GM21447 (cell line): ENCODE measurements at regions not wholly inside any gene's neighbourhood (a gene's known extent, or its start where the extent isn't known, plus 50 kb on each side); places are given as distances from the start of the nearest gene placed in this dataset.
"Not testable (repeated sequence)": the region's sequence is repeated elsewhere in the genome, so short reads cannot be mapped to it uniquely, and the experiment has no call there.

Experiments
- ATAC-seq: cut with Tn5 transposase; IDR thresholded peaks from one replicate; pipeline ENCODE4 v1.9.1; 2021; ENCODE audit not compliant: unreplicated experiment

DNA sequence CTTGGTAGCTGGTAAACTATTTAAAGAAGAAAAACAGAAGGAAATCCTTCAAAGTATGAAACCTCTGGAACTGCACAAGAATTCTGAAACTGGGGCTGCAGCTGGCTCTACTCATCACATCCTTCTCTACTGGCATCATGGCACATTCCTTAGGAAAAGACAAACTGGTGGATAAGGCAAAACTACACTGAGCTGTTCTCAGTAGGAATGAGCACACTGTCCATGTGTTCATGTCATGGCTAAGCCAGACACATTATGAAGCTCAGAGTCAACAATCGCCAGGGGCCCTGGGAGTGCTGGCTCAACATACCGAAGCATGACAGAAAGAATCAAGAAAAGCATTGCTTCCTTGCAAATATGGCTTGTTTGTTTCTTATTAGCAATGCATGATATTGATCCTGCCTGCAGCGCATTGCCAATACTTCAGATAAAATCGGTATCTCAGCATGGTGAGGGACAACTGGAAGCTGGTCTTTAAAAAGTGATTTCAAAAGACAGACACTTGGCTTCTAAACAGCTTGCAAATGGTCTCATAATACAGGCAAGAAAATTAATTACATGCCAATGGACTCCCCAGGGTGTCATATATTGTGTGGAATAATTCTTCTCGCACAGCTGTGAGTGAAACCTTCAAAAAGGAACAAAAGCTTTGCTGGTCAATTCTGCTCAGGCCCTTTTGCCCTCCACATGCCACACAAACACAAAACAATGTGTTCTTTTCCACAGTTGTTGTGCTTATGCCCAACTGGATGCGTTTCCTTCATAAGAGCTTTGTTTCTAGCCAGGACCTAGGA lies 300.2 kb upstream of the VCX start:
- ATAC-seq, result no peak

DNA sequence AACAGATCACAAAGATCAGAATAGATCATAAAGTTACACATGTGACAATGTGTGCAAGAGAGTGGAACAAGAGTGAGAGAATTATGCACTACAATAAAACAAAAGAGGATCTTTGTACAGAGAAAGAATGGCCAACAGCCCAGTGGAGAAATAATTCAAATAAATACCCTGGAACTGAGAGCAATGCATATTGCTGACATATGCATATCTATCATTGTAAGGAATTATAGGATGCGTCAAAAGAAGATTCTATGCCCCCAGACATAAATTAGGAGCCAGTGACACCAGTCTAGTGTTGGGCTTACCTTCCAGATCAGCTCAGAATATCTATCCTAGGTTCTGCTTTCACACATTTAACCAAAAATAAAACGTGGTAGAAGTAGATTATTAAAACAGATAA lies 320.1 kb upstream of the VCX start:
- ATAC-seq, result no peak

DNA sequence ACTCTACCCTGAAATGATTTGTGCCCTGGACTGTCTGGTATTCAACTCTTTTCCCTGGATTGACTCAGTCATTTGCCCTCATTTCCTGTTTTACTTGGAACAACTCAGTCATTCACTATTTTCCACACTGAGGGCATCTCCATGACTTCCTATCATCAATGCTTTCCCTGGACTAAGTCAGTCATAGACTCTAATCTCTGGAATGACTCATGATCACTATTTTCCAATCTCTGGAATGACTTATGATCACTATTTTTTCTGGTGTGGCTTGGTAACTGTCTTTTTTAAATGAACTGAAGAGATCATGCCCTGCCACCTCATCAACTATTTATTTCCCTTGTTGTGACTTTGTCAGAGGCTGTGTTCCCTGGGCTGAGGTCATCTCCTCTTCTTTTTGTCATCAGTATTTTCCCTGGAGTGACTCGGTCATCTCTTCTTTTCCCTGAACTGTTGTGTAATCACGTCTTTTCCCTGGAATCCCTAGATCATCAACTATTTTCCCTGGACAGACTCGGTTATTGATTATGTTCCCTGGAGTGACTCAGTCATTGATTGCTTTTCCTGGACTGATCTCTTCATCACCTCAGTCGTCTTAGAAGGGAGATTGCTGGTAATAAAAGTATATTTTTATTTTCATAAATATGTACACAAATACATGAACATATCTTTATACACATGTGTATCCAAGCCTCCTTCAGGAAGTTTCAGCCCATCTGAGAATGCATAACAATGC lies 327.1 kb upstream of the VCX start:
- ATAC-seq, result no peak

DNA sequence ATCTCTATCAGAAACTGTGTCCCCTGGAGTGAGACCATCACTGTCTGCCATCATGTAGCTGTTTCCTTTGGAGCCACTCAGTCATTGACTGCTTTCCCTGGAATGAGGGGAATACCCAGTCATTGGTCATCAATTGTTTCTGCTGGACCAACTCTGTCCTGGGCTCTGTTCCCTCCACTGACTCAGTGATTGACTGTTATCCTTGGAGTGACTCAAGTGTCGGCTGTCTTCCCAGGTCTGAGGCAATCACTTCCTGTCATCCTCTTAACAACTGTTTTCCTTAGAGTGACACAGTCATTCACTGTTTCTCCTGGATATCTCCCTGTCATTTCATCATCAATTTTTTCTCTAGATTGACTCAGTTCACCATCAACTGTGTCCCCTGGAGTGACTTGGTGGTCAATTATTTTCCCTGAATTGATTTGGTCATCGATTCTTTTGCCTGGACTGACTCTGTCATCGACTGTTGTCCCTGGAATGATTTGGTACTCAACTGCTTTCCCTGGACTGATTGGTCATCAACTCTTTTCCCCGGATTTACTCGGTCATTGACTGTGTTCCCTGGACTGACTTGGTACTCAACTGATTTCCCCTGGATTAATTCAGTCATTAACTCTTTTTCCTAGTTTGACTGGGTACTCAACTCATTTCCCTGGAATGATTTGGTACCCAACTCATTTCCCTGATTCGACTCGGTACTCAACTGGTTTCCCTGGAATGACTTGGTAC lies 327.9 kb upstream of the VCX start:
- no peak for ATAC-seq

DNA sequence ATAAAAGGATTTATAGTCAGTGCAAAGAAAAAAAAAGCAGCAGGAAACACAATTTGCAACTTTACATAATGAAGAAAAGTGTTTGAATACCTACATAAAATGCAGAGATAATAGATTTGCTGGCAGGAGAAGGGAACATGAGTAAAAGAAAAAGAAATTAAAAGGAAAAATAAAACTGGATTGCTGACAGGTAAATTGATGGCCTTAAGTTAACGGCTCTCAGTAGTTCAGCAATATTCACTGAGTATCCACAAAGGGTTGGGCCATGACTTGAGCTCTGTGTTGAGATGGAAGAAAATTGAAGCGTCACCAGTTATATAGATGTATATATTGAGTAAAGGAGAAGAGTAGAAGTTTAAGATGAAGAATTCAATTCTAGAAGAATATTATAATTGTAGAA lies 330.1 kb upstream of the VCX start:
- ATAC-seq, result no peak

DNA sequence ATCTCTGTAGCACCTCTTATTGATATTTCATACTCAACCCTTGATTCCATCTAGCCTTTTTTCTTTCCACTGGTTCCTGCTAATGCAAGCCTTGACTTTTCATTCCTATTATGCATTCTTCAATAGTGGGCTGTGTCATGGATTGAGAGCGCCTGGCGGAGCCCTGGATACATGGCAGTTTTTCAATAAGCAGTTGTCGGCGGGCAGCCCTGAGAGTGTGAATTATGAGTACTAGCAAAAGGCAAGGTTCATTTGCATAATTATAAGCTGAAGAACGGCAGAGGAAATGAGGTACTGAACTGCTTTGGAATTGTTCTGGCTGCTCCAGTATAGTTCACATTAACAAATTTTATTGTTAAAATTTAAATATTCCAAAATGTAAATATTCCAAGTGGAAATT lies 339.7 kb upstream of the VCX start:
- no peak for ATAC-seq

DNA sequence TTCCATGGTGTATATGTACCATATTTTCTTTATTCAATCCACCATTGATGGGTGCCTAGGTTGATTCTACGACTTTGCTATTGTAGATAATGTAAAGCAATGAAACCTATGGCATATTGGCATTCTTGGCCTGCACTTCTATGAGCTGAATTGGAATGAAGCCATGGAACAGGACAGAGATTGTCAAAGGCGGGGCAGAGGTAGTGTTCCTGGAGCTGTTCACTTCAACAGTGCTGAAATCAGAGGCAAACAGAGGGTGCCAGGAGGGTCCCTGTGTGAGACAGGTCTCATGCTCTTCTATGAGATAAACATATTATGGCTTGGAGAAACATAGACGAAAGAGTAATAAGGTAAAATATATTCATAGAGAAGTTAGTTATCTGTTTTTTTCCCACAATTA lies 342.6 kb upstream of the VCX start:
- no peak for ATAC-seq

DNA sequence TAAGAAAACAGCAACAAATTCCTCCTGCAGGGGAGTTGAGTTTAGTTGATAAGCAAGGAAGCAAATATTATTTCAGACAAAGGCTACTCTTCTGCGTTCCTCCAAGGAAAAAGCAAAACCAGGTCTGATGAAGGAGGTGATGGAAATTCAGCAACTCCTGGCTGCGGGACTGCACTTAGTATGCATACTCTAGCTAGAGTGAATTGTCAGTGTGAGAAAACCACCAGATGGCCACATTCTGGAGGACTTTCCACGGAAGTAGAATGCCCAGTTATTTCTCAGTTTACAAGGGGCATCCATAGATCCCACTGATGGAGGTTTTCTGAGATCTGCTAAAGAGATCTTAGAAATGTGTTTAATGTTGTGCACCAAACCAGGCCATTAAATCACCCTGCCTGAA lies 338.6 kb upstream of the PUDP start:
- ATAC-seq, result no peak

DNA sequence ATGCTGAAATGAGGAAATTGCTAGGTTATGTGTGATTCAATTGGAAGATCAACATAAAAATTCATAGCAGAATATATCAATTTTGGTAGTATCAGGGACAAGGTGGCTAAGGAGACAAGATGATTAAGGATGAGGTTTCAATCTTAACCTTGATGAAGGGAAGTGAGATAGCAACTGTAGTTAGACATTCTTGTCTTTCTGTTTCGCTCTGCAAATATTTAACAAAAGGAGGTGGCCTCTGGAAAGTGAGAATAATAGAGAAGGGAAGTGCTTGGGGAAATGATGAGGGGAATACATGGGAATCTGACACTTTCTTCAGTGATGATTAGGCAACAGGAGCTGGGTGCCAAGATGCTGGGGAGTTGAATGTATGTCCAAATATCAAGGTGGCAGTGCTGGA lies 337.1 kb upstream of the PUDP start:
- no peak for ATAC-seq

DNA sequence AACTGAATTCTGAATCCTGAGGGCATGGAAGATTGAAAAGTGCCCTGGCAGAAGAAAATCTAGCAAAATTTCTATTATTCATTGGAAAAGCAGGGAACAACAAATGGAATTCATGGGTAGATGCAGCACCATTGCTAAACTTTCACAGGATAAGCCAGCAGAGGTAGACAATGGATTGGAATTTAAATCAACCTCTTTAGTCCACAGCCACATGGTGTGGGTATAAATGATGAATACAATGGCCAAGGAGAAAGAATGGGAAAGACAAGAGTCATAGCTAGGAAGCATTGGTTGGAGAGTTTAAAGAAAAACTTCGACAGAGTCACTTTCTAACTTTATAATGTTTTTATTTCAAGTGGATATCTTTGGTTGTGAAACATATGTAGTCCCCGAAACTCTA lies 332.8 kb upstream of the PUDP start:
- ATAC-seq, result no peak

DNA sequence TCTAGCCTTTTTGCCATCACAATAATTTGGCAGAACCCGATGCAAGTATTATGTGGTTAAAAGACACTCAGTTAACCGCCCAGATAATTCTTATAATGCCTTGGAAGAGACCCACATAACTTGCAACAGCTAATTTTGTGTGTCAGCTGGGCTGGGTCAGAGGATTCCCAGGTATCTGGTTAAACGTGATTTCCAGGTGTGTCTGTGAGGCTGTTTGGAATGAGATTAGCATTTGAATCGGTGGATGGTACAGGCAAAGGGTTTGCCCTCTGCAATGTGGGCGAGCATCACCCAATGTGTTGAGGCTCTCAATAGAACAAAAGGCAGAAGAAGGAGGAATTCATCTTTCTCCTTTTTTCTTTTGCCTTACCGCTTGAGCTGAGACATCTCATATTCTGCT lies 314.2 kb upstream of the PUDP start:
- ATAC-seq, result no peak

DNA sequence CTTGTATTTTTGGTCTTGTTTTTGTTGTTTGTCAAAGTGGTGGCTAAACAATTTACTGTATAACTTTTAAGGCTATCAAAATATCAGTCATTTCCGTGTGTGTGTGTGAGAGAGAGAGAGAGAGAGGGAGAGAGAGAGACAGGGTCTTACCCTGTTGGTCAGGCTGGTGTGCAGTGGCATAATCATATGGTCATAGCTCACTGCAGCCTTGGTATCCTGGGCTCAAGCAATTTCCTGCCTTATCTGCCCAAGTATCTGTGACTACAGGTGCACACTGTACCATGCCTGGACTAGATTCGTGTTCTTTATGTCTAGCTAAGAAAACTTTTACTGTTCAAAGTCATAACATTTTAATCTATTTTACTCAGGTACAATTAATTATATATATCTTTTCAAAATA lies 313.1 kb upstream of the PUDP start:
- not testable (repeated sequence) for ATAC-seq

DNA sequence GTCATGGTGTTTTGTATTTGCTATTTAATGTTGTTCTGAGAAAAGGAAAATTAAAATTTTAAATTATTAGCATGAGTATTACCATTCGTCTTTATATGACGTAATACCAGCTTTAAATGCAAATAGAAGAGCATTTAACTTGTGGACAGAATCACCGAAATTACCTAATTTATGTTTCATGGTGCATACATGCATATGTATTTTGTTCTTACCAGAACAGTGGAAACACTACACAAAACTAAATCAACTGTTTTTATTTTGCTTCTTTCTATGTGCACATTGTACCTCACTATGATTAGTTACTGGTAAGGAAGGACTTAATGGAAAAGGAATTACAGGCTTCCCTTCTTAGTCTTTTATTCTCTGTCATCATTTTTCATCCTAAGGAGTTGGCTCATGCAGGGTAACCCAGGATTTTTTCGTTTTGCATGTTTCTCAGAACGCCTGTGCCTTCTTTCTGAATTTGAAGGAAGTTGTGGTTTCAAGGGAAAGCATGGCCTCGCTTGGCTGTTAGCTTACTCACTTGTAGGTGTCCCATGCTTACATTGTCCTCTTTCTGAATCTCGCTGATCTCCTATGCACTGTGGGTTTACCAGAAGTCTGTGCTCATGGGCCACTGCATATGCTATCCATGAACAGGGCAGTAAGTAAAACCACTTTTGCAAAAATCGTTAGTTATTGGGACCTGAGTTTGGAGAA lies 300.0 kb upstream of the PUDP start:
- no peak for ATAC-seq

DNA sequence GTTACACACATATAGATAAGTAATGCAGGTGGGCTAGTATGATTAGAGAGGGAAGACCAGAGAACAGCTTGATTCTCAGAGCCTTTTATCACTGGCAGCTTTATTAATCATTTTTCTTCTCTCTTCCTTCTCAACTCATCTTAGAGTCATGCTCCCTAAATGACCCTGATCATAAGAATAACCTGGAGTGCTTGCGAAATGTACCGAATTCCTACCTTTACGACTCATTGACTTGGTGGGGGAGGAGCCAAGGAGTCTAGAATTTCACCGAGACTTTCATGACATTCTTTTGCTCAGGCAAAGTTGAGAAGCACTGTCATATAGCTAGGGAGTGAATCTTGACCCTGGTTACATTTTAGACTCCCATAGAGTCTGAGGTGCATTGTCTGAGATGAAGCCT lies 298.9 kb upstream of the PUDP start:
- no peak for ATAC-seq

DNA sequence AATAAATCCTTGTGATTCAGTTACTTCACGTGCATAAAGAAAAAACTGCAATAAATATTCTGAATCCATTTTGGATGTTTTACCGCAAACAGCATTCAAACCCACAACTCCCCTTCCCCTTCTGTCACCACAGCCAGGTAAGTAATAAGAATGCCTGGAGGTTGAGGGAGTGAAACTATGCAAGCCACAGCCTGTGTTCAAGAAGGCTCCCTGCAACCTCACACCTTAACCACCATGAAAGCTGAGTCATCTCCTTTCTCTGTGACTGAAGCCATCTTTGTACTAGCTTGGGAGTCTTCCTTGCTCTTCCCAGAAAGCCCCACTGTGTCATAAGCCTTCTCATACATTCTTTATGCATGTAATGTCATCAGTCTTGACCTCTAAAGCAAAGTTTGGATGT lies 297.0 kb upstream of the PUDP start:
- peak; percentile 99 for ATAC-seq

DNA sequence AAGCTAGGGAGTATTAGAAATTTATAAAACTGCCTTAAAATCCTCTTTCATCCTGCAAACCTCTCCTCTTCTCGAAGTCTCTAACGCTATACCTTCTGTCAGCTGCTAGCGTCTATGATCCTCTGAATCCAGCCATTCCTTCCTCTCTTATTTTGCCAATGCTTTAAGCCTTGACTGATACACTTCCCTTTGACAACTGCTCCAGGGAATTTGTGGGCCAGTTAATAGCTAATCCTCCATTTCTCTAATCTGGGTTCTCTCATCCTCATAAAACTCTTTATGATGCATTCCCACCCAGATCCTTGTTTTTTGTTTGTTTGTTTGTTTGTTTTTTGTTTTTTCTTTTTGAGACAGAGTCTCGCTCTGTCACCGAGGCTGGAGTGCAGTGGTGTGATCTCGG lies 293.6 kb upstream of the PUDP start:
- no peak for ATAC-seq

DNA sequence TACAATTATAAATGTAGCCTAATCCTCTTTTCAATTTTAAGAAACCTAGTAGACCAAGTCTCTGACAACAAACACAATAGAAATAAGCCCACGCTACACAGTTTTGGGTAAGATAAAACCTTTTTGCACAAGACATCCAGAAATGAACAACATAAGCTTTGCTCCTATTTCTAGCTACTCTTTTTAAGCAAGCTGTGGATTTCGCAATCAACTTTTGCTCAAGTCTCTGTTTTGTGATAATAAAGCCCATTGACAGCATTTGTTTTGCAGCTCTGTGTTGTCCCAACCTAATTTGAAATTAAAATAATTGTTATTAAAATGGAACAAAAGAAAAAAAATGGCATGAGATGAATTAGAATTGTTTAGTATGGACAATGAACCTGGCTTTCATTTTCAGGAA lies 287.9 kb upstream of the PUDP start:
- no peak for ATAC-seq

DNA sequence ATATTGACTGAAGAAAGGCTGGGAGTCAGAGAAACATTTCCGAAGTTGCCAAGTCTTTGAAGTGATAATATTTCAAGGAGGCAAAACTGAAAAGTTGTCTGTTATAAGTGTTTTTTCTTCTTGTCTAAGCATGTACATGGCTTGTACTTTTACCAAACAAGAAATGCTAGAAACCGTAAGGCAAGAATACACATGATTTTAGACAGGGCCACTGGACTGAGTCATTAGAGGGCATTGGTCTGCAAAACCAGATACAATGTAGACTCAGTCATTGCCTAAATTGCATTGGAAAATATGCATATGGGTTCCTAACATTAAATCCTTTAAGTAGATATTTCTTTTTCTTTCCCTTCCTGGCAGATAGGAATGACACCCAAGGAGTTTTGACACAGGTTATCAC lies 284.9 kb upstream of the PUDP start:
- no peak for ATAC-seq

DNA sequence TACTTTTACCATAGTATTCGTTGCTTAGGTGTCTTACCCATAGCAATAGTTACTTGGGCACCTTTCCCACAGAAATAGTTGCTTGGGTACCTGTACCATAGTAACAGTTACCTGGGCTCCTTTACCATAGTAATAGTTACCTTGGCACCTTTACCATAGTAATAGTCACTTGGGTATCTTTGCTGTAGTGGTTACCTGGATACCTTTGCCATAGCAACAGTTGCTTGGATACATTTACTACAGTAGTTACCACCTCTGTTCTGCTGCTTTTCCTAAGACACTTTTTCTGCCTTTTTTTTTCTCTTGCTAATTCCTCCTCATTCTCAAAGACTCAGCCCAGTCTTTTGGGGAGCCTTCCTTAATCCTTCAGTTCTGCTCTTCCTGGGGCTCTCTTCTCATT lies 272.8 kb upstream of the PUDP start:
- no peak for ATAC-seq

DNA sequence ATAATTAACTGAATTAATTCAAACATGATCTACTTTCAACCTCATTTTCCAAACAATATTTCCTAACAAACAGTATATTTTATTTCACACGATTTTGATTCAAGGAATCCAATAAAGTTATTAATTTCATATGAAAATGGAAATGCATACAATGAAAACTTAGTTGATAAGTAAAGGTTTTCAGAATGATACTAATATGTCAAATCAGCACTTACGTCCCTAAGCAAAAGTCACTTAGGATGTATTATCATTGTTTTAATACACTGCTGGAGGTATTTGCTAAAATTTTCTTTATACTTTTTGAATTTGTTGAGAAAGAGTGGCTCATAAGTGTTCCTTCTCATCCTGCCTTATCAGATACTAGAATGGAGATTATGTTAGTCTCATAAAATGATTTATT lies 266.8 kb upstream of the PUDP start:
- no peak for ATAC-seq

DNA sequence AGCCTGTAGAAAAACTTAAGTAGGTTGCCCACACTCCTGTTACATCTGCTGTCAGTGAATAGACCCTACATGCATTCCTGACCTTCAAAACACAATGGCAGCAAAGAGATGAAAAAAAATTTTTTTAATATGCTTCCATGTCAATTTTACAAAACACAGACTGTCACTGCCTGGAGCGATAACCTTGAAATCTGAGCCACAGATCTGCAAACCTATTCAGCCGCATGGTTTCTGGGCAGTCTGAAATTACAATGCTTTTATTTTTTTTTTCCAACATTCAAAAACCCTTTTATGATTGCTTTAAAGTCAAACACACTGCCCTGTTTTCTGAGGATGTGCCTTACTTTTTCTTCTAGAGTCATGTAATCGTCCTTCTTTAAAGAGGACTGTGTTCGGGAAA lies 264.9 kb upstream of the PUDP start:
- no peak for ATAC-seq

DNA sequence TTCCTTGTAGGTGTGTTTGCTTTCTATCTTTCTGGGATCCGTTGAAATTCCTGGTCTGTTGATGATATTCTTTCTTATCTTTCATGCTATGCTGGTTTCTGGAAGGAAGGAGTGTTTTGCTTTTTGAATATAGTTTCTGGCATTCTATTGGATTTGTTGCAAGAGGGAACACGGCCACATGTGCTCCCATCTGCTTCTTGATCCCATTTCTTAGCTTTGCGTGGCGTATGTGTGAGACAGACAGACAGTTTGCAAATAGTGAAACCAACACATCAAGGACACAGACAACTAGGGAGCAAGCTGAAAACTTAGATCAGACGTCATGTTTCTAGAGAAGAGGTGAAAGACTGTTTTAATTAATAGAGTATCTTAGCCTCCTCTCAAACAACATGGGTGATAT lies 261.9 kb upstream of the PUDP start:
- ATAC-seq, result no peak
